Kidney (tissue), 13 donors: ENCODE measurements at regions not wholly inside any gene's neighbourhood (a gene's known extent, or its start where the extent isn't known, plus 50 kb on each side); places are given as distances from the start of the nearest gene placed in this dataset.

Experiments used
- DNase-seq, 5 donors: peaks; one replicate each; pipeline ENCODE4 v3.0.0-alpha.2; 2013 to 2020
- FAIRE-seq: peaks from 2 replicates; lab custom pipeline; 2012; peaks lifted over from hg19 to GRCh38; lab: Jason Lieb, UNC
- H3K27ac ChIP-seq, 2 donors: one replicate each; pipeline ENCODE4 v1.7.0; 2013; ENCODE audit warnings: low read depth in 2 of 2, low read length in 2 of 2, inconsistent platforms in 1 of 2
- H3K27me3 ChIP-seq: one replicate; pipeline ENCODE4 v1.7.1; 2013; ENCODE audit warnings: low read length, inconsistent platforms; ENCODE audit not compliant: control insufficient read depth, insufficient read depth
- H3K36me3 ChIP-seq, 3 donors: one replicate each; pipeline versions ENCODE4 v1.7.0 to v1.7.1; 2013; ENCODE audit warnings: low read length in 3 of 3, control low read depth in 1 of 3, inconsistent platforms in 1 of 3; ENCODE audit not compliant: insufficient read depth in 3 of 3, control insufficient read depth in 2 of 3
- H3K4me1 ChIP-seq, 3 donors: one replicate each; pipeline versions ENCODE4 v1.7.0 to v1.7.1; 2013; ENCODE audit warnings: low read length in 3 of 3, inconsistent platforms in 1 of 3, low read depth in 1 of 3; ENCODE audit not compliant: control insufficient read depth in 2 of 3, insufficient read depth in 2 of 3
- H3K4me3 ChIP-seq, 3 donors: one replicate each; pipeline versions ENCODE4 v1.7.0 to v1.8.1; 2013; ENCODE audit warnings: low read length in 3 of 3, control low read depth in 1 of 3, inconsistent platforms in 1 of 3
- H3K9ac ChIP-seq, 3 donors: one replicate each; pipeline versions ENCODE4 v1.7.0 to v1.7.1; 2013; ENCODE audit warnings: low read length in 3 of 3, control low read depth in 1 of 3, inconsistent platforms in 1 of 3
- H3K9me3 ChIP-seq, 3 donors: one replicate each; pipeline versions ENCODE4 v1.7.0 to v1.7.1; 2013; ENCODE audit warnings: low read length in 3 of 3, control low read depth in 1 of 3, inconsistent platforms in 1 of 3; ENCODE audit not compliant: control insufficient read depth in 2 of 3, insufficient read depth in 1 of 3
- intact Hi-C: fragments of 100-400 bp; cut with DNase I; formaldehyde crosslinking; loops from one replicate; pipeline ENCODE4 v1.11.1; 2022
- TF ChIP-seq, protein P1 (sequence below): IDR thresholded peaks from 3 replicates; pipeline ENCODE4 v1.5.1; 2012; ENCODE audit warnings: mild to moderate bottlenecking, moderate library complexity, borderline replicate concordance; ENCODE audit not compliant: insufficient read depth; ENCODE audit errors: extremely low read depth
- donor health status: control.
- donor health status: control.
- donor health status: control.
- donor health status: control.
- donor health status: control.
- donor health status: DM: yes; HTN: yes; CAD: no.
- donor health status: Normal renal cell carcinoma (clear cell type).

DNA sequence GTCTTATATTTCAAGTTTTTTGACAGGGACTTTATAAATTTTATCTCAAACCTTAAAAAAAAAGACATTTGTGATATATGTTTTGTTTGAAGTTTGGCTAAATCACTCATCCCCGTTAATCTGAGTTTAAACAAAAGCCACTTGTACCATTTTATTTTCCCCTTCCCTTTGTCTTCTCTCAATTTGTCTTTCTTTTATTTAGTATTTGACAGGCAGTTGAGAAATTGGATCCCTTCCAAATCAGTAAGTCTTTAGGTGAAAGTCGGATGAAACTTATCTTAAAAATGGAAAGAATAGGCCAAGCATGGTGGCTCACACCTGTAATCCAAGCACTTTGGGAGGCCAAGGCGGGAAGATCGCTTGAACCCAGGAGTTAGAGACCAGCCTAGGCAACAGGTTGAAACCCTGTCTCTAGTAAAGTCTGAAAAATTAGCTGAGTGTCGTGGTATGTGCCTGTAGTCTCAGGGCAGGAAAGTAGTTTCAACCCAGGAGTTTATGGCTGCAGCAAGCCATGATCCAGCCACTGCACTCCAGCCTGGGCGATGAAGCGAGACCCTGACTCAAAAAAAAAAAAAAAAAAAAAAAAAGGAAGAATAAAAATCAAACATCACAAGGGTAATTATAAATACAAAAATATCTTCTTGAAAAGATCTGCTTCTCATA lies 394.6 kb upstream of the TPM1 start:
- TF ChIP-seq, protein P1, sequence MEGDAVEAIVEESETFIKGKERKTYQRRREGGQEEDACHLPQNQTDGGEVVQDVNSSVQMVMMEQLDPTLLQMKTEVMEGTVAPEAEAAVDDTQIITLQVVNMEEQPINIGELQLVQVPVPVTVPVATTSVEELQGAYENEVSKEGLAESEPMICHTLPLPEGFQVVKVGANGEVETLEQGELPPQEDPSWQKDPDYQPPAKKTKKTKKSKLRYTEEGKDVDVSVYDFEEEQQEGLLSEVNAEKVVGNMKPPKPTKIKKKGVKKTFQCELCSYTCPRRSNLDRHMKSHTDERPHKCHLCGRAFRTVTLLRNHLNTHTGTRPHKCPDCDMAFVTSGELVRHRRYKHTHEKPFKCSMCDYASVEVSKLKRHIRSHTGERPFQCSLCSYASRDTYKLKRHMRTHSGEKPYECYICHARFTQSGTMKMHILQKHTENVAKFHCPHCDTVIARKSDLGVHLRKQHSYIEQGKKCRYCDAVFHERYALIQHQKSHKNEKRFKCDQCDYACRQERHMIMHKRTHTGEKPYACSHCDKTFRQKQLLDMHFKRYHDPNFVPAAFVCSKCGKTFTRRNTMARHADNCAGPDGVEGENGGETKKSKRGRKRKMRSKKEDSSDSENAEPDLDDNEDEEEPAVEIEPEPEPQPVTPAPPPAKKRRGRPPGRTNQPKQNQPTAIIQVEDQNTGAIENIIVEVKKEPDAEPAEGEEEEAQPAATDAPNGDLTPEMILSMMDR, result no peak
- intact Hi-C loops, result no loop called here
- Histone ChIP-seq H3K36me3 (peaks cover 0 to 2% (median 0%) of the 10 kb centered on the region in 3 donors), H3K9me3 (no peaks in the 10 kb centered on the region), H3K4me3 (no peak overlapping the region), H3K9ac (no peak overlapping the region), H3K4me1 (peaks cover 0 to 3% (median 0%) of the 10 kb centered on the region in 3 donors), H3K27me3 (no peaks in the 10 kb centered on the region), H3K27ac (no peak overlapping the region)
- FAIRE-seq (no peak), DNase-seq (no peak)

DNA sequence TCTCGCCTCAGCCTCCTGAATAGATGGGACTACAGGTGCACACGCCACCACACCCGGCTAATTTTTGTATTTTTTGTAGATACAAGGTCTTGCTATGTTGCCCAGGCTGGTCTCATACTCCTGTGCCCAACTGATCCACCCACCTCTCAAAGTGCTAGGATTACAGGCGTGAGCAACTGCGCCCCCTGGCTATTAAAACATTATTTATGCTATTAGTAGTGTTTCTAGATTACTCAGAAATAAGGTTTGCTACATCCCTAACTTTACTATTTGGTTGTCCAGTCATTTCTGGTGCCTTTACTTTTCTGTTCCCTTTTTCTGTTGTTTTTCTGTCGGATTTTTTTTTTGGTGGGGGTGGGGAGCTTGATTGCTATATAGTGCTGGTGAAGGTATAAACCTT lies 393.6 kb upstream of the TPM1 start:
- intact Hi-C loops, result no loop called here
- Histone ChIP-seq H3K36me3 (peaks cover 0 to 3% (median 3%) of the 10 kb centered on the region in 3 donors), H3K4me3 (no peak overlapping the region), H3K27ac (no peak overlapping the region), H3K4me1 (peaks cover 0 to 3% (median 0%) of the 10 kb centered on the region in 3 donors), H3K27me3 (no peaks in the 10 kb centered on the region), H3K9ac (no peak overlapping the region), H3K9me3 (no peaks in the 10 kb centered on the region)
- TF ChIP-seq, protein P1, result peak; percentile 27
- FAIRE-seq, result no peak
- DNase-seq, result no peak

DNA sequence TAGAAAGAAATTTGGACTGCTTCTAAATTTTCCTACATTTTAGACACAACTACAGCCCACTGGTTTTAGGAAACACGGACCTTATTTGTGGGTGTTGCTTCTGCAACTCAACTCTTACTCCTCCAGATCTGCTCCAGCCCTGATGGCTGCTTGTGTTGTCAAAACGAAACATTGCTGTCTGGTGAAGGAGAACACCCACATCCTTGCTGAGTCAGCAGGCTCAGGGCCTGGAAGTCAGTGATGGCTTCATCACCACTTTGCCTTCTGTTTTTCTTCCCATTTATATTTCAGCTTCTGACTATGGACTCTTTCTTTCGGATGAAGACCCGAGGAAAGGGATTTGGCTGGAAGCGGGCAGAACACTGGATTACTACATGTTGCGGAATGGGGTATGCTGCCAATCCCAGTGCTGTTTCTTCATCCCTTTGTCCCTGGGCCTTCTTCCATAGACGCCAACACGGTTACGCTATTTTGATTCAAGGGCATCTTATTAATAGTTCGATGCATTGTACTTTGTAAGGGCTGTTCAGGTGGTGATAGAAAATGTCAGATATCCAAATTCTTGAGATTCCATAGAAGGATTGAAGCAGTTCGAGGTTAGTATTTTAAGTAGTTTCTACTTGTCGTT lies 392.6 kb upstream of the TPM1 start:
- TF ChIP-seq, protein P1, result no peak
- DNase-seq, result peak in 2 of 5 donors; percentile 58 to 69
- Histone ChIP-seq H3K9me3 (no peaks in the 10 kb centered on the region), H3K27ac (no peak overlapping the region), H3K4me1 (peaks cover 0 to 3% (median 0%) of the 10 kb centered on the region in 3 donors), H3K4me3 (no peak overlapping the region), H3K36me3 (peaks cover 0 to 3% (median 3%) of the 10 kb centered on the region in 3 donors), H3K27me3 (no peaks in the 10 kb centered on the region), H3K9ac (no peak overlapping the region)
- intact Hi-C loops, result no loop called here
- FAIRE-seq, result no peak
